Osteoblast (primary cell): ENCODE measurements at regions not wholly inside any gene's neighbourhood (a gene's known extent, or its start where the extent isn't known, plus 50 kb on each side); places are given as distances from the start of the nearest gene placed in this dataset.

Source experiments
- DNase-seq: peaks from one replicate; pipeline ENCODE4 v3.0.0; 2011; ENCODE audit warnings: low spot score, mixed read lengths; ENCODE audit not compliant: insufficient read length; ENCODE audit errors: missing footprints
- H2AFZ ChIP-seq: 2 replicates; pipeline ENCODE4 v1.6.0; 2011; ENCODE audit warnings: mild to moderate bottlenecking, low read length
- H3K27ac ChIP-seq: 2 replicates; pipeline ENCODE4 v1.5.1; 2011; ENCODE audit warnings: mild to moderate bottlenecking, low read depth, low read length, moderate library complexity
- H3K27me3 ChIP-seq: 2 replicates; pipeline ENCODE4 v1.6.0; 2012; ENCODE audit warnings: mild to moderate bottlenecking, control low read depth, inconsistent platforms, low read length, moderate library complexity; ENCODE audit not compliant: insufficient read depth
- H3K36me3 ChIP-seq: 2 replicates; pipeline ENCODE4 v1.5.1; 2011; ENCODE audit warnings: mild to moderate bottlenecking, low read length, control low read depth, moderate library complexity; ENCODE audit not compliant: insufficient read depth
- H3K4me1 ChIP-seq: 2 replicates; pipeline ENCODE4 v1.5.1; 2011; ENCODE audit warnings: mild to moderate bottlenecking, low read length, control low read depth, moderate library complexity; ENCODE audit not compliant: insufficient read depth
- H3K4me2 ChIP-seq: 2 replicates; pipeline ENCODE4 v1.6.0; 2011; ENCODE audit warnings: mild to moderate bottlenecking, low read length; ENCODE audit not compliant: insufficient read depth
- H3K4me3 ChIP-seq: fragments of 200-600 bp; sonication (generic); 3 replicates; pipeline ENCODE4 v1.5.1; 2012; ENCODE audit warnings: mild to moderate bottlenecking, low read length, inconsistent platforms; ENCODE audit not compliant: insufficient read depth
- H3K79me2 ChIP-seq: 2 replicates; pipeline ENCODE4 v1.6.0; 2012; ENCODE audit warnings: mild to moderate bottlenecking, low read length, control low read depth, inconsistent platforms; ENCODE audit not compliant: insufficient read depth
- H3K9me3 ChIP-seq: 2 replicates; pipeline ENCODE4 v1.5.1; 2011; ENCODE audit warnings: low read depth, low read length, control low read depth
- H4K20me1 ChIP-seq: 2 replicates; pipeline ENCODE4 v1.6.0; 2012; ENCODE audit warnings: mild to moderate bottlenecking, low read length, control low read depth; ENCODE audit not compliant: insufficient read depth
- CTCF ChIP-seq: IDR thresholded peaks from 2 replicates; pipeline ENCODE4 v1.5.1; 2011; ENCODE audit warnings: mild to moderate bottlenecking, low read depth, low read length, moderate library complexity; ENCODE audit errors: extremely low read depth

GRCh38 chr2:208638059-208638458 lies 231.5 kb downstream of the PTH2R start:
- Histone ChIP-seq H3K27ac (no peak overlapping the region), H4K20me1 (no peaks in the 10 kb centered on the region), H3K9me3 (no peaks in the 10 kb centered on the region), H3K79me2 (no peaks in the 10 kb centered on the region), H3K27me3 (no peaks in the 10 kb centered on the region), H3K36me3 (no peaks in the 10 kb centered on the region), H3K4me2 (no peak overlapping the region), H2AFZ (no peak overlapping the region), H3K4me3 (no peak overlapping the region), H3K4me1 (no peaks in the 10 kb centered on the region)
- no peak for DNase-seq
- TF ChIP-seq CTCF, result no peak

GRCh38 chr2:208642125-208642779 lies 235.7 kb downstream of the PTH2R start:
- no peak for DNase-seq
- Histone ChIP-seq H3K27me3 (no peaks in the 10 kb centered on the region), H2AFZ (no peak overlapping the region), H3K4me2 (no peak overlapping the region), H3K9me3 (no peaks in the 10 kb centered on the region), H4K20me1 (no peaks in the 10 kb centered on the region), H3K27ac (no peak overlapping the region), H3K79me2 (no peaks in the 10 kb centered on the region), H3K36me3 (no peaks in the 10 kb centered on the region), H3K4me1 (no peaks in the 10 kb centered on the region), H3K4me3 (no peak overlapping the region)
- no peak for TF ChIP-seq CTCF

- Histone ChIP-seq H3K4me2 (no peak overlapping the region), H3K27ac (no peak overlapping the region), H4K20me1 (no peaks in the 10 kb centered on the region), H2AFZ (no peak overlapping the region), H3K79me2 (no peaks in the 10 kb centered on the region), H3K36me3 (no peaks in the 10 kb centered on the region), H3K4me3 (no peak overlapping the region), H3K9me3 (no peaks in the 10 kb centered on the region), H3K27me3 (no peaks in the 10 kb centered on the region), H3K4me1 (no peaks in the 10 kb centered on the region)
- no peak for DNase-seq
- no peak for TF ChIP-seq CTCF
These were observed 236.6 kb downstream of the PTH2R start for GRCh38 chr2:208643145-208643544.

GRCh38 chr2:208645226-208645625 lies 238.6 kb downstream of the PTH2R start:
- no peak for TF ChIP-seq CTCF
- no peak overlapping the region for H3K4me3 ChIP-seq
- no peaks in the 10 kb centered on the region for H4K20me1 ChIP-seq
- no peaks in the 10 kb centered on the region for H3K9me3 ChIP-seq
- H3K4me2 ChIP-seq, result no peak overlapping the region
- H3K4me1 ChIP-seq, result no peaks in the 10 kb centered on the region
- no peak for DNase-seq
- H3K36me3 ChIP-seq, result no peaks in the 10 kb centered on the region
- no peaks in the 10 kb centered on the region for H3K27me3 ChIP-seq
- no peaks in the 10 kb centered on the region for H3K79me2 ChIP-seq
- H3K27ac ChIP-seq, result no peak overlapping the region
- no peak overlapping the region for H2AFZ ChIP-seq
